Stimulated activated CD4-positive, alpha-beta T cell treated with anti-CD3 and anti-CD28 coated beads, Interleukin-4, amount 100 ng/mL, for 48 hours (primary cell): ENCODE measurements at regions not wholly inside any gene's neighbourhood (a gene's known extent, or its start where the extent isn't known, plus 50 kb on each side); places are given as distances from the start of the nearest gene placed in this dataset.

Experiments
- DNase-seq, 2 donors: peaks; one replicate each; pipeline ENCODE4 v3.0.0-alpha.2; 2020; ENCODE audit warnings: low read depth in 2 of 2

GRCh38 chr2:126990605-126991532, 92.2 kb downstream of the TEX51 start:
- no peak for DNase-seq

- no peak for DNase-seq
Observed at GRCh38 chr2:126994340-126994777, 95.7 kb downstream of the TEX51 start.

- DNase-seq = no peak
Observed at GRCh38 chr2:126995621-126996377, 97.1 kb downstream of the TEX51 start.

- no peak for DNase-seq
Observed at GRCh38 chr2:126996378-126996699, 97.6 kb downstream of the TEX51 start.
